ENCODE measurements at regions not wholly inside any gene's neighbourhood (a gene's known extent, or its start where the extent isn't known, plus 50 kb on each side); places are given as distances from the start of the nearest gene placed in this dataset.

GRCh38 chr11:109981031-109981636 is 112.1 kb upstream of the ZC3H12C start:
- no peak overlapping the region for H3K27ac Mint-ChIP-seq
- H3K9me3 Mint-ChIP-seq = no peaks in the 10 kb centered on the region
- H3K36me3 Mint-ChIP-seq (ENCODE audit: low read depth) = no peaks in the 10 kb centered on the region
- ATAC-seq (replicated peaks) = no peak
- H3K4me1 Mint-ChIP-seq = no peaks in the 10 kb centered on the region
- peaks cover 26% of the 10 kb centered on the region for H3K27me3 Mint-ChIP-seq
- no peak overlapping the region for H3K4me3 Mint-ChIP-seq

- ATAC-seq (replicated peaks) = no peak
Observed at GRCh38 chr11:109983358-109983757, 109.8 kb upstream of the ZC3H12C start.

GRCh38 chr11:109984634-109985289 is 108.4 kb upstream of the ZC3H12C start:
- no peak overlapping the region for H3K27ac Mint-ChIP-seq
- H3K9me3 Mint-ChIP-seq = no peaks in the 10 kb centered on the region
- H3K4me1 Mint-ChIP-seq = no peaks in the 10 kb centered on the region
- peaks cover 15% of the 10 kb centered on the region for H3K27me3 Mint-ChIP-seq
- no peaks in the 10 kb centered on the region for H3K36me3 Mint-ChIP-seq (ENCODE audit: low read depth)
- H3K4me3 Mint-ChIP-seq = no peak overlapping the region
- peak; percentile 69 for ATAC-seq (replicated peaks)

More at GRCh38 chr11:109983358-109983757, 109.8 kb upstream of the ZC3H12C start:
- Mint-ChIP-seq H3K4me1 (no peaks in the 10 kb centered on the region), H3K36me3 (ENCODE audit: low read depth) (no peaks in the 10 kb centered on the region), H3K27me3 (peaks cover 20% of the 10 kb centered on the region), H3K9me3 (no peaks in the 10 kb centered on the region), H3K4me3 (no peak overlapping the region), H3K27ac (no peak overlapping the region)

GRCh38 chr11:109986488-109986887 is 106.7 kb upstream of the ZC3H12C start:
- no peaks in the 10 kb centered on the region for H3K36me3 Mint-ChIP-seq (ENCODE audit: low read depth)
- H3K4me3 Mint-ChIP-seq = no peak overlapping the region
- H3K27ac Mint-ChIP-seq = no peak overlapping the region
- H3K9me3 Mint-ChIP-seq = no peaks in the 10 kb centered on the region
- ATAC-seq (replicated peaks) = peak; percentile 66
- H3K27me3 Mint-ChIP-seq = peaks cover 9% of the 10 kb centered on the region
- H3K4me1 Mint-ChIP-seq = no peaks in the 10 kb centered on the region

- Mint-ChIP-seq H3K9me3 (no peaks in the 10 kb centered on the region), H3K27me3 (no peaks in the 10 kb centered on the region), H3K36me3 (ENCODE audit: low read depth) (no peaks in the 10 kb centered on the region), H3K4me3 (no peak overlapping the region), H3K27ac (no peak overlapping the region), H3K4me1 (no peaks in the 10 kb centered on the region)
- ATAC-seq (replicated peaks) = no peak
Observed at GRCh38 chr11:109991835-109992234, 101.4 kb upstream of the ZC3H12C start.

GRCh38 chr11:109993786-109994185 is 99.4 kb upstream of the ZC3H12C start:
- Mint-ChIP-seq H3K27me3 (no peaks in the 10 kb centered on the region), H3K36me3 (ENCODE audit: low read depth) (no peaks in the 10 kb centered on the region), H3K4me3 (no peak overlapping the region), H3K9me3 (no peaks in the 10 kb centered on the region), H3K4me1 (no peaks in the 10 kb centered on the region), H3K27ac (no peak overlapping the region)
- no peak for ATAC-seq (replicated peaks)

- ATAC-seq (replicated peaks) = no peak
- H3K9me3 Mint-ChIP-seq = no peaks in the 10 kb centered on the region
Observed at GRCh38 chr11:109994907-109995306, 98.3 kb upstream of the ZC3H12C start.

GRCh38 chr11:109996060-109996459 is 97.1 kb upstream of the ZC3H12C start:
- no peak overlapping the region for H3K27ac Mint-ChIP-seq
- H3K4me3 Mint-ChIP-seq = no peak overlapping the region
- H3K27me3 Mint-ChIP-seq = peaks cover 3% of the 10 kb centered on the region
- H3K4me1 Mint-ChIP-seq = no peaks in the 10 kb centered on the region
- ATAC-seq (replicated peaks) = no peak
- H3K36me3 Mint-ChIP-seq (ENCODE audit: low read depth) = no peaks in the 10 kb centered on the region
- H3K9me3 Mint-ChIP-seq = no peaks in the 10 kb centered on the region

More at GRCh38 chr11:109994907-109995306, 98.3 kb upstream of the ZC3H12C start:
- no peaks in the 10 kb centered on the region for H3K4me1 Mint-ChIP-seq
- H3K27me3 Mint-ChIP-seq = no peaks in the 10 kb centered on the region
- H3K4me3 Mint-ChIP-seq = no peak overlapping the region
- H3K36me3 Mint-ChIP-seq (ENCODE audit: low read depth) = no peaks in the 10 kb centered on the region
- no peak overlapping the region for H3K27ac Mint-ChIP-seq

- Mint-ChIP-seq H3K9me3 (no peaks in the 10 kb centered on the region), H3K27me3 (peaks cover 6% of the 10 kb centered on the region), H3K27ac (no peak overlapping the region), H3K4me3 (no peak overlapping the region), H3K4me1 (no peaks in the 10 kb centered on the region), H3K36me3 (ENCODE audit: low read depth) (no peaks in the 10 kb centered on the region)
- no peak for ATAC-seq (replicated peaks)
Observed at GRCh38 chr11:109998921-109999320, 94.3 kb upstream of the ZC3H12C start.

- Mint-ChIP-seq H3K9me3 (no peaks in the 10 kb centered on the region), H3K36me3 (ENCODE audit: low read depth) (no peaks in the 10 kb centered on the region), H3K27me3 (peaks cover 6% of the 10 kb centered on the region), H3K4me1 (no peaks in the 10 kb centered on the region), H3K27ac (no peak overlapping the region), H3K4me3 (no peak overlapping the region)
- ATAC-seq (replicated peaks) = peak; percentile 65
Observed at GRCh38 chr11:110000031-110000502, 93.1 kb upstream of the ZC3H12C start.

- Mint-ChIP-seq H3K27me3 (peaks cover 6% of the 10 kb centered on the region), H3K27ac (no peak overlapping the region), H3K9me3 (no peaks in the 10 kb centered on the region), H3K4me3 (no peak overlapping the region), H3K4me1 (no peaks in the 10 kb centered on the region), H3K36me3 (ENCODE audit: low read depth) (no peaks in the 10 kb centered on the region)
- no peak for ATAC-seq (replicated peaks)
Observed at GRCh38 chr11:110000850-110001249, 92.3 kb upstream of the ZC3H12C start.

- no peak for ATAC-seq (replicated peaks)
Observed at GRCh38 chr11:110003426-110003825, 89.8 kb upstream of the ZC3H12C start.

GRCh38 chr11:110011595-110011994 is 81.6 kb upstream of the ZC3H12C start:
- no peak for ATAC-seq (replicated peaks)
- no peaks in the 10 kb centered on the region for H3K36me3 Mint-ChIP-seq (ENCODE audit: low read depth)

More at GRCh38 chr11:110003426-110003825, 89.8 kb upstream of the ZC3H12C start:
- H3K4me3 Mint-ChIP-seq = no peak overlapping the region
- no peak overlapping the region for H3K27ac Mint-ChIP-seq
- no peaks in the 10 kb centered on the region for H3K4me1 Mint-ChIP-seq
- H3K9me3 Mint-ChIP-seq = no peaks in the 10 kb centered on the region
- H3K36me3 Mint-ChIP-seq (ENCODE audit: low read depth) = no peaks in the 10 kb centered on the region
- H3K27me3 Mint-ChIP-seq = peaks cover 6% of the 10 kb centered on the region

GRCh38 chr11:110015695-110016094 is 77.5 kb upstream of the ZC3H12C start:
- Mint-ChIP-seq H3K27me3 (peaks cover 4% of the 10 kb centered on the region), H3K4me1 (no peaks in the 10 kb centered on the region)

More at GRCh38 chr11:110011595-110011994, 81.6 kb upstream of the ZC3H12C start:
- Mint-ChIP-seq H3K4me1 (no peaks in the 10 kb centered on the region), H3K27ac (no peak overlapping the region), H3K4me3 (no peak overlapping the region), H3K9me3 (peaks cover 12% of the 10 kb centered on the region), H3K27me3 (peaks cover 9% of the 10 kb centered on the region)

GRCh38 chr11:110019675-110020074 is 73.5 kb upstream of the ZC3H12C start:
- Mint-ChIP-seq H3K27ac (no peak overlapping the region), H3K27me3 (peaks cover 3% of the 10 kb centered on the region), H3K36me3 (ENCODE audit: low read depth) (no peaks in the 10 kb centered on the region), H3K4me3 (no peak overlapping the region), H3K4me1 (no peaks in the 10 kb centered on the region), H3K9me3 (peaks cover 7% of the 10 kb centered on the region)
- ATAC-seq (replicated peaks) = no peak

More at GRCh38 chr11:110015695-110016094, 77.5 kb upstream of the ZC3H12C start:
- ATAC-seq (replicated peaks) = no peak
- Mint-ChIP-seq H3K4me3 (no peak overlapping the region), H3K36me3 (ENCODE audit: low read depth) (no peaks in the 10 kb centered on the region), H3K27ac (no peak overlapping the region), H3K9me3 (peaks cover 7% of the 10 kb centered on the region)
